Neural cell (in vitro differentiated cells): ENCODE measurements at regions not wholly inside any gene's neighbourhood (a gene's known extent, or its start where the extent isn't known, plus 50 kb on each side); places are given as distances from the start of the nearest gene placed in this dataset.

Experiments used
- H2AFZ ChIP-seq: fragments of 200-600, 300-800 bp; sonication (generic), shearing (Covaris generic); 2 replicates; pipeline ENCODE4 v1.6.0; 2014; ENCODE audit warnings: low read depth, mild to moderate bottlenecking, antibody characterized with exemption, low read length, moderate library complexity
- H3F3A ChIP-seq: fragments of 200-600 bp; shearing (Covaris generic); 2 replicates; pipeline ENCODE4 v1.6.1; 2016; ENCODE audit warnings: mild to moderate bottlenecking, moderate library complexity, mixed read lengths, antibody characterized with exemption, low read length; ENCODE audit not compliant: insufficient read depth, poor library complexity, severe bottlenecking
- H3K27ac ChIP-seq: fragments of 200-600, 300-800 bp; sonication (generic), shearing (Covaris generic); 2 replicates; pipeline ENCODE4 v1.5.1; 2014; ENCODE audit warnings: mild to moderate bottlenecking, low read length, moderate library complexity
- H3K27me3 ChIP-seq: fragments of 300-800, 200-600 bp; sonication (generic), shearing (Covaris generic); 2 replicates; pipeline ENCODE4 v1.6.0; 2014; ENCODE audit warnings: mild to moderate bottlenecking, low read depth, low read length, moderate library complexity; ENCODE audit not compliant: insufficient read depth
- H3K36me3 ChIP-seq: fragments of 300-800, 200-600 bp; sonication (generic), shearing (Covaris generic); 2 replicates; pipeline ENCODE4 v1.5.1; 2014; ENCODE audit warnings: mild to moderate bottlenecking, antibody characterized with exemption, low read length, moderate library complexity; ENCODE audit not compliant: insufficient read depth
- H3K4me2 ChIP-seq: fragments of 300-800, 200-600 bp; sonication (generic), shearing (Covaris generic); 2 replicates; pipeline ENCODE4 v1.6.0; 2014; ENCODE audit warnings: mild to moderate bottlenecking, low read length
- H3K4me3 ChIP-seq: fragments of 300-800, 200-600 bp; sonication (generic), shearing (Covaris generic); 2 replicates; pipeline ENCODE4 v1.5.1; 2014; ENCODE audit warnings: mild to moderate bottlenecking, low read length, moderate library complexity
- H3K79me2 ChIP-seq: fragments of 200-600 bp; shearing (Covaris generic); replicated peaks from 2 replicates; pipeline ENCODE4 v1.6.0; 2014; ENCODE audit warnings: mild to moderate bottlenecking, low read length, moderate library complexity; ENCODE audit not compliant: insufficient read depth
- H3K9ac ChIP-seq: fragments of 300-800, 200-600 bp; sonication (generic), shearing (Covaris generic); 2 replicates; pipeline ENCODE4 v1.6.1; 2016; ENCODE audit warnings: mild to moderate bottlenecking, low read length, mixed read lengths
- H3K9me2 ChIP-seq: fragments of 200-600 bp; shearing (Covaris generic); 2 replicates; pipeline ENCODE4 v1.6.1; 2016; ENCODE audit warnings: mild to moderate bottlenecking, low read length, mixed read lengths; ENCODE audit not compliant: insufficient read depth
- H3K9me3 ChIP-seq: fragments of 200-600, 300-800 bp; sonication (generic), shearing (Covaris generic); 2 replicates; pipeline ENCODE4 v1.6.1; 2016; ENCODE audit warnings: mild to moderate bottlenecking, mixed run types, low read length, moderate library complexity, mixed read lengths
- H4K20me1 ChIP-seq: fragments of 200-600 bp; shearing (Covaris generic); 2 replicates; pipeline ENCODE4 v1.6.1; 2016; ENCODE audit warnings: mild to moderate bottlenecking, mixed run types; ENCODE audit not compliant: insufficient read depth
- CTCF ChIP-seq: fragments of 450-650 bp; IDR thresholded peaks from 2 replicates; pipeline ENCODE4 v1.5.1; 2014; ENCODE audit warnings: antibody characterized with exemption, mild to moderate bottlenecking, moderate library complexity; ENCODE audit not compliant: poor library complexity, severe bottlenecking
- EP300 ChIP-seq: fragments of 450-650 bp; conservative IDR thresholded peaks from 2 replicates; pipeline ENCODE4 v1.6.1; 2014; ENCODE audit warnings: antibody characterized with exemption, mild to moderate bottlenecking, moderate library complexity; ENCODE audit not compliant: poor library complexity, severe bottlenecking
- EZH2 ChIP-seq: fragments of 200-600, 300-800 bp; shearing (Covaris generic), sonication (generic); IDR thresholded peaks from 2 replicates; pipeline ENCODE4 v1.6.1; 2014; ENCODE audit warnings: antibody characterized with exemption, low read length, borderline replicate concordance, mild to moderate bottlenecking; ENCODE audit not compliant: insufficient read depth, poor library complexity, severe bottlenecking
- MXI1 ChIP-seq: fragments of 450-650 bp; conservative IDR thresholded peaks from 2 replicates; pipeline ENCODE4 v1.6.1; 2014; ENCODE audit warnings: antibody characterized with exemption, mild to moderate bottlenecking; ENCODE audit not compliant: poor library complexity, severe bottlenecking
- POLR2AphosphoS5 ChIP-seq: IDR thresholded peaks from 2 replicates; pipeline ENCODE4 v1.6.1; 2012
- RAD21 ChIP-seq: fragments of 450-650 bp; conservative IDR thresholded peaks from 2 replicates; pipeline ENCODE4 v1.6.1; 2014; ENCODE audit warnings: antibody characterized with exemption, mild to moderate bottlenecking, moderate library complexity
- REST ChIP-seq: IDR thresholded peaks from 2 replicates; pipeline ENCODE4 v1.6.1; 2012; ENCODE audit warnings: borderline replicate concordance
- SMC3 ChIP-seq: fragments of 450-650 bp; conservative IDR thresholded peaks from 2 replicates; pipeline ENCODE4 v1.6.1; 2014; ENCODE audit warnings: antibody characterized with exemption, mild to moderate bottlenecking, moderate library complexity; ENCODE audit not compliant: poor library complexity
- TAF1 ChIP-seq: IDR thresholded peaks from 2 replicates; pipeline ENCODE4 v1.6.1; 2012; ENCODE audit warnings: low read depth

GRCh38 chr16:49017501-49017900 lies 264.1 kb downstream of the CBLN1 start:
- Histone ChIP-seq H2AFZ (no peak overlapping the region), H4K20me1 (no peaks in the 10 kb centered on the region), H3K27ac (no peak overlapping the region), H3K4me2 (no peak overlapping the region), H3K27me3 (no peaks in the 10 kb centered on the region), H3K9me3 (no peaks in the 10 kb centered on the region), H3K9ac (no peak overlapping the region), H3K36me3 (no peaks in the 10 kb centered on the region), H3K9me2 (no peaks in the 10 kb centered on the region), H3F3A (no peaks in the 10 kb centered on the region), H3K4me3 (no peak overlapping the region), H3K79me2 (no peaks in the 10 kb centered on the region)
- TF ChIP-seq MXI1: no peak
- TF ChIP-seq EZH2: no peak
- no peak for TF ChIP-seq SMC3
- no peak for TF ChIP-seq CTCF
- TF ChIP-seq TAF1: no peak
- no peak for TF ChIP-seq REST
- TF ChIP-seq RAD21: no peak
- TF ChIP-seq POLR2AphosphoS5: no peak

GRCh38 chr16:49016461-49016860 lies 265.2 kb downstream of the CBLN1 start:
- Histone ChIP-seq H2AFZ (no peak overlapping the region), H3K36me3 (no peaks in the 10 kb centered on the region)

More at GRCh38 chr16:49016461-49016860, 265.2 kb downstream of the CBLN1 start:
- H3K9ac ChIP-seq: no peak overlapping the region
- no peaks in the 10 kb centered on the region for H3K27me3 ChIP-seq
- no peak overlapping the region for H3K27ac ChIP-seq
- no peak for TF ChIP-seq EP300
- no peak for TF ChIP-seq RAD21
- no peak for TF ChIP-seq MXI1
- no peak for TF ChIP-seq REST
- TF ChIP-seq EZH2: no peak
- no peak for TF ChIP-seq TAF1
- no peak for TF ChIP-seq SMC3
- no peaks in the 10 kb centered on the region for H3F3A ChIP-seq
- H3K79me2 ChIP-seq: no peaks in the 10 kb centered on the region
- H3K9me3 ChIP-seq: no peaks in the 10 kb centered on the region
- no peaks in the 10 kb centered on the region for H3K9me2 ChIP-seq
- H3K4me2 ChIP-seq: no peak overlapping the region
- H3K4me3 ChIP-seq: no peak overlapping the region
- H4K20me1 ChIP-seq: no peaks in the 10 kb centered on the region
